HG03378 (cell line): ENCODE measurements at regions not wholly inside any gene's neighbourhood (a gene's known extent, or its start where the extent isn't known, plus 50 kb on each side); places are given as distances from the start of the nearest gene placed in this dataset.

Source experiments
- ATAC-seq: cut with Tn5 transposase; IDR thresholded peaks from one replicate; pipeline ENCODE4 v1.9.1; 2021; ENCODE audit warnings: mild to moderate bottlenecking, moderate library complexity; ENCODE audit not compliant: unreplicated experiment

DNA sequence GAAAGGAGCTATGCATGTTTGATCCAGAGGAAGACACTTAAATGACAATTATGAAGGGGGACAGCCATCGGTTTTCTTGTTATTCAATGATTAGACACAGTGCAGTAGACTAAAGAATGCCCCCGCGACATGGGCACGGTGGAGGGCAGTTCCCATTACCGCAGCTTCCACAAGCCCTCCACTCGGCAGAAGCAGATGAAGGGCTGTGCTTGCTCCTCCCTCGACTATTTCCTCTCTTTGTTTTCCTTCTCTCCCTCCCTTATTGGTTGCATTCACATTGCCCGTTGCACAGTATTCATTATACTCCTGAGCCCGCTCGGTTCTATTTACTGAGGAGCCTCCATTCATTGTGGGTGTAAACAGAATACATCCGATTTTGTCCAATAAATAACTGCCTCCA, 138.8 kb upstream of the RASSF8 start:
- ATAC-seq = no peak

DNA sequence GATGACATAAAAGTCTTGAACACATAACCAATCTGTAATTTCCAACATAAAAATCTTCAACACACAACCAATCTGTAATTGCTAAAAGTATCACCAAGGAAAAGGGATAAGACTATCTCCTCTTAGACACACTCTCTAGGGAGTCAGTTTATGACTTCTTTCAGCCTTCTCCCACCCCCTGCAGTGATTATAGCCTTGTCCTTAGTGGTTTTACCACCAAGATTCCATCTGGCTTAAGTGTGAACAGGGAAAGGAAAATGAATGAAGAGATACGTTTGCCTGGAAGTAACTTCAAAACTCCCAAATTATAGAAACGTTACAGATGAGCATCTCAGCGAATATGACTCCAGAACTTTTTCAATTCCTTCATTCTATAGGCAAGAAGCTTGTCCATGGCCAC, 136.2 kb upstream of the RASSF8 start:
- no peak for ATAC-seq

DNA sequence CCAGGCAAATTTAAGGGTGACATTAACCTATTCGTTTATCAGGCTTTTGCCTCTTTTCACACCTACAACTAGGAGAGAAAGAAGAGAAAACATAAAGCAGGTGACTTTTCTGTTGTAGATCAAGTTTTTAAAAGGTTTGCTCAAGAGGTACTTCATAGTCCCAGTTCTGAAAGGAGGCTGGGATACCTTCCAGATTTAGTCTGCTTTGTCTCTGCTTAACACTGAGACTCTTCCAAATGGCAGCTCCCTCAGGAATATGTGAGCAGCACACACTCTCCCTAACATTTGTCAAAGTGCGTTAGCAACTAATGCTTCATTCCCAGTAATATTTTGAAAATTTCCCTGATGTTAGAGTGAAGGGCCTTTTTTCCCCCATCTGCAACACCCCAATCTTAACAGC, 133.7 kb upstream of the RASSF8 start:
- ATAC-seq = no peak

DNA sequence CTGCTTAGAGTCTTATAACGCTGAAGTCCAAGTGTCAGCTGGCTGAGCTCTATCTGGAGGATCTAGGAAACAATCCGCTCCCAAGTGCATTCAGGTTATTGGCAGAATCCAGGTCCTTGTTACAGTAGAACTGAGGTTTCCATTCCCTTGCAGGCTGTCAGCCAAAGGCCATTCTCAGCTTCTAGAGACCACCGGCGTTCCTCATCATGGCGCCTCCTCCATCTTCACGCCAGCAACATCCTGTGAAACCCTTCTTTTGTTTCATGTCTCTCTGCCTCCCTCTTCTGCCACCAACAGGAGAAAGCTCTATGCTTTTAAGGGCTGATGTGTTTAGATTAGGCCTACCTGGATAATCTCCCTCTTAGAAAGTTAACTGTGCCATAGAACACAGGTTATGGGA, 133.0 kb upstream of the RASSF8 start:
- ATAC-seq = no peak

DNA sequence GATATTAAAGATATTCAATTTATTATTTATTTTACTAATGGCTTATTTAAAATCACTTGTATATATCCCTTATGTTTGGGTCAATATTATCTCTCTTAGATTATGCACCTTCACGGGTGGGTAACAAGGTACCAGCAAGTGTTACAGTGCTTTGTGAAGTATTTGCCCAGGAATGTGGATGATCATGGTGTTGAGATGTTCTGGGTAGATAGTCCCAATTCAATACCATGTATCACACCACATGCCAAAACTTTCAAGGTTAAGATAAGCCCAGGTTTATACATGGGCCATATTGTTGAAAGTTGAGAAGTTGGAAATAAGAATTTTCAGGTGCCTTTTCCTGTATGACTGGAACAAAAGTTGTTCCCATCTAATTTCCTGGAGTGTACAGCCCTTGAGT, 131.3 kb upstream of the RASSF8 start:
- no peak for ATAC-seq

DNA sequence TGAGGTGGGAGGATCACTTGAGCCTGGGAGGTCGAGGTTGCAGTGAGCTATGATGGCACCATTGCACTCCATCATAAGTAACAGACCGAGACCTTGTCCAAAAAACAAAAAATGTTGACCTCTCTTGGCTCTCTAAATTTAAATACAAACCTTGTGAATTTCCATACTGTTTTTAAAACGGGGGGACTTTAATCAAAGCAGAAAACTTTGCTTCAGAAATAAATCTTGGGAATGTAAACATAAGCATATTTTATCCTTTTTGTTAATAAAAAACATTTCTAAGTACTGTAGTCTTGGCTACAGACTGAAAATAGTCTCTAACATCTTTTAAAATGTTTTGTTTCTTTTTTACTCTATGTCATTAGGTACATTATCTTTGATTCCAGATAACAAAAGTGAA, 130.7 kb upstream of the RASSF8 start:
- no peak for ATAC-seq

DNA sequence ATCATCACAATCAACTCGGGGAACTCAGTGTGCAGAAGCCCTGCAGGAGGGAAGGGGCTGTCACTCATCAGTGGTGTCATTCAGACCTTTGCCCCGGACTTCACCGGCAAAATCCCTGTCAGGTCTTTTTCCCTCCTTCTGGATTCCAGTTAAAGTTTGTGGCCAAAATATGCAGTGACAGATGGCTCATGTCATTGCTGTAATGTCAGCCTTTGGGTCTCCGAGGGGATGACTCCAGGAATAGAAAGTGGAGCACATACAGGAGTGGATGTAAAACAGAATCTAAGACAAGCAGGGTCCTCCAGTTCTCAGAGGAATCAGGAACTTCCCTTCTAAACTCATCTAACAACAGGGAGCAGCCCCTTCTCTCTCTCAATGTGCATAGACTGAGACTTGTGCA, 130.3 kb upstream of the RASSF8 start:
- no peak for ATAC-seq

DNA sequence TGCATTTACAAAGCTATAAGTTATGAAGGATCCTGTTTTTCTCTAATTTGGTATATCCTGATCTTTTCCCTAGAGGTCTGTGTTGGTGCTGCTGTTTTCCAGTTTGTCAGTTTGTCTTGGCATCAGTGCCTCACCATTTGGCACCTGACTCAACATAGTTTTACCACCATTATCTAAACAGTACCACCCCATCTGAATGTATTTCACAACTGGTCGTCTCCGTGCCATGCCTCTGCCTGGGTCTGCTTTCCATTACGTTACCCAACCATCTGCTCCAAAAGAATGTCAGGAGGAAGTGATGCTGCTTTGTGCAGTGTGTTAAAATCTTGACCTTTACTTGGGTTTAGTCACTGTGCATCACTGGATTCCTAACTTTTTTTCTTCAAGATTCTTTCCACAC, 129.3 kb upstream of the RASSF8 start:
- no peak for ATAC-seq

DNA sequence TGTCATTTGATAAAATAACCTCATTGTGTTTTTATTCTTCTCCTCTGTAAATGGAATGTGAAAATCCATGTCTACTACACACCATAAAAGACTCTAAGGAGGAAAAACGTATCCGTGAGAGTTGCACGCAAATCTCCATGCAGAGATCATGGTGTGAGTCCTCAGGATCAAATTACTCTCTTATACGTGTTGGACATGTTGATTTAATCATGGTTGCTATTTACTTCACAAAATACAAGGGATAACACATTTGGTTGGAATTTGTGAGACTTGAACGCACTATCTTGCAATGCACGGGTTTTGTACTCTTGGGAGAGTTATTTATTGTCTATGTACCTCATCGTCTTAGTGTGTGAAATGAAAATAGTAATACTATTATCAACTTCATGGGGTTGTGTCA, 128.0 kb upstream of the RASSF8 start:
- ATAC-seq = no peak

DNA sequence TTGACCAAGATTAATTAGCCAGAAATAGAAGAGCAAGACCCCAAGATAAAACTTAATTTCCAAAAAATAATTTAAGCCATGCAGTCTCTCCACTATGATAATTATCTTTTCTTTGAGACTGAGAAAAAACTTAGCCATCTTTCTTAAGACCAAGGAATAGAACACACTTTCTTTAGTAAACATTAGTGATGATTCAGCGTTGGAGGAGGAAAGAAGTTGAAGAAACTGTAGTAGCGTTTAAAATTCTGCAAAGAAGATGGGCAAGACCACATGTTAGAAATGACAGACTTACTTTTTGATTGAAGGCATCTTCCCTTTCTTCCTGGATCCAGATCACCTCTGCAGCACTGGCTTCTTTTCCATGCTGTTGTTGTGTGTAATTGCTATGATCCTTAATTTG, 124.8 kb upstream of the RASSF8 start:
- no peak for ATAC-seq

DNA sequence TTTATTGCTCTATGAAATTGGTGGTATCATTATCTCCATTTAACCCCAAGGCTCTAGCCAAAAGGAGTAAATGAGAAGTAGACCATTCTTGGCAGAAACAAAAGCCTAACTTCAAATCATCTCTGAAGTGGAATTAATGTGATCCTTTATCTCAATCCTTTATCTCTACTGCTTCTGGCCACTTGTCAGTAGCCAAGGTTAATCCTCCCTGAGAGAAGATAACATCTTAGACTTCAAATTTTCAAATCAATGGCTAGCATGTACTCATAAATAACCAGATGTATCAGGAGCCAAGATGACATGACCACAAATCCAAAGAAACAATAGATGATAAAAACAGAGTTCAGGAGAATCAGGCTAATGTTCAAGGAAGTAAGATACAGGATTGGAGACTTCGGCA, 123.1 kb upstream of the RASSF8 start:
- no peak for ATAC-seq

DNA sequence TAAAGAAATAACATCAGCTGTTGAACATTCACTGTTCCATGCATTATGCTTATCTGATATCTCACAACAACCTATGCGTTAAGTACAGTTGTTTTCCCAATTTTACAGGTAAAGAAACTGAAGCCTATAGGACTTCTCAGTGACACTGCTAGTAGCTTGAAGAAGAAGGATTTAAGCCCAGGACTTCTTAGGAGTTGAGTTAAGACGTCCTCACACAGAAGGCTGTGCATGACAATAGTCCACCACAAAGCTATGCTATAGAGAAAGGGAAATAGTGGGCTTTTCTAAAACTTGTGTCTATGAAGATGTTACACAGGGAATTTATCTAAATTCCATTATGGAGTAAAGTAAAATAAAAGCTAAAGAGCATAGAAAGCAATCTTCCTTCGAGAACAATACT, 120.5 kb upstream of the RASSF8 start:
- ATAC-seq = no peak

DNA sequence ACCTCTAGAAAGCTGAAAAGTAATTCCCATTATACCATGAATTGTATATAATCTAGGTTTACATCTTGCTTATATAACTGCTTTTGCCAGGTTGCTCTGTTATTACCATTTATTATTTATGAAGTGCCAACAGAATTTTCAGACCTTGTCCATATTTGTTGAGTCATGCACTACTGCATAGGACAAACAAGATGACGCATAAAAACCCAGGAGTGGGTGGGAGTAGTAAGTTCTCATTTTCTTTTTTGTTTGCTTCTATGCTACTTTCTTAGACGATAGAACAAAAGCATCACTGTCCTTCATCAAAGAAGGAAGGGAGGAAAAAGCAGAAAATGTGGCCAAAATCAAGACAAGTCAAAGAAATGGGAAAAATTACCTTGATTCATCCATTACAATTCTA, 119.0 kb upstream of the RASSF8 start:
- ATAC-seq = no peak

DNA sequence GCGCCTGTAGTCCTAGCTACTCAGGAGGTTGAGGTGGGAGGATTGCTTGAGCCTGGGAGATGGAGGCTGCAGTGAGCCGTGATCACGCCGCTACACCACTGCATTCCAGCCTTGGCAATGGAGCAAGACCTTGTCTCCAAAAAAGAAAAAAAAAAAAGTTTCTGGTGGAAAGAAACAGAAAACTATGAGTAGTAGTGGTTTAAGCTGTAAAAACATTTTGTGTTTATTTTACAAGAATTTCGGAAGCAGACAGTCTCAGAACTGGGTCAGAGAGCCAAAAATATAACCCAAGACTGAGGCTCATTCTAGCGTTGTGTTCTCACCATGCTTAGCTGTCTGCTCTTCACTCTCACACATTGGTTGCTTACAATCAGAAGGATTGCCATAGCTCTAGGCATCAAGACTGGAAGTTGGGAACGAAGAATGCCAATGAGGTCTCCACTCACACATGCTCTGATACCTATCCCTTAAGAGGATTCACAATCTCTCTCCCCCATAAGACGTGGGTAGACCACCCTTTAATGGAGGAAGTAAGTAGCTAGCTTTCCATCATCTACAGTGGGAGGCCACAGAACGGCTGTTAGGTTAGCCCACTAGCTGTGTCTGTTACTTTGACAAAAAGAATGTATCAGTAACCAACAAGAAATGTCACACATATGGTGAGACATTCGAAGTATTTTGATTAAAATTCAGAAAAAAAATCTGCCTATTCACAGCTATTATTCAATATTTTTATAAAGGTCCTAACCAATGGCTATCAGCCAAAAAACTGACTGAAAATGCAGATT, 117.6 kb upstream of the RASSF8 start:
- ATAC-seq = no peak

DNA sequence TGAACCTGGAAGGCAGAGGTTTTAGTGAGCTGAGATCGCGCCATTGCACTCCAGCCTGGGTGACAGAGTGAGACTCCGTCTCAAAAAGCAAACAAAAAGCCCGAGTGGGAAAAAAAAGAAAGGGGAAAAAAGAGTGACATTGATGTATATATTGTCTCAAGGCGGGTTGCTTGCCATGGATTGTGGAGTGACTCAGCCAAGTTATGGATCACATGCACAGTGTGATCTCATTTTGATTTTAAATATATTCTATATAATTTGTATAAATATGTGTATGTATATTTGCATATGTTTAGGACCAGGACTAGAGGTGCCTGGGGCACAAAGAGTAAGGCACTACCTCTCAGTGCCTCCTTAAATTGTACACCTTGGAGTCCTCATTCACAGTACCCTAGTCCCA, 116.2 kb upstream of the RASSF8 start:
- ATAC-seq = no peak

DNA sequence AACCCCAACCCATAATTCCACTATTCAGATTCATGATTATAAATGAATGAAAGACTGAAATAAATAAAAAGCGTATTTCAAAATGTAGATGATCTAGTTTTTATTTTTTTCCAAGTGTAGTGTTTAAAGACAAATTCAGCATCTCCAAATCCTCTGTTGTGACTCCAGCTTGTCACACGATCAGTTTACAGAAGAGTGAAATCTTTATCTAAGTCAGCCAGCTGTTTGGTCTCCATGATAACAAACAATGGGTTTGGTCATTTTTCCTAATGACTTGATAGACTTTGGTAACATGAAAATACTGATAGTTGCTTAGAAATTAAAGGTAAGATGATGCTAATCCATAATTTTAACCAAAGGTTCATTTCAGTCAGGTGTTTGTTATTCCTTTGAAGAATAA, 114.5 kb upstream of the RASSF8 start:
- no peak for ATAC-seq

DNA sequence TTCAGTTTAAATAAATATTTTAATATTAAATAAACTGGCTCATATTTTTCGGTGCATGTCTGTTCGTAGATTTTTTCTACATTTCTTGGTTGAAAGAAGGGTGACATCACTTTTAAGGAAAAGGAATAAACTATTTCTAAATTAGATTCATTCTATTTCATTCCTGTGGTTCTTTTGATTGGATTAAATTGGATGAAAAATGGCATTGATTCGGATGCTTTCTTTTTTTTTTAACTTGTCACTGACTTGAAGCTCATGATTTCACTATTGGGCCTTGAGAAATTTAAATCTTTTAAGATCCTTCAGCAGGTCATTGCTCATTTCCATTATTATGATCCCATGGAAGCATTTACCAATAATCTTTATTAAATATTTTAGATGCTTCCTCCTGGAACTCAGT, 113.1 kb upstream of the RASSF8 start:
- no peak for ATAC-seq

DNA sequence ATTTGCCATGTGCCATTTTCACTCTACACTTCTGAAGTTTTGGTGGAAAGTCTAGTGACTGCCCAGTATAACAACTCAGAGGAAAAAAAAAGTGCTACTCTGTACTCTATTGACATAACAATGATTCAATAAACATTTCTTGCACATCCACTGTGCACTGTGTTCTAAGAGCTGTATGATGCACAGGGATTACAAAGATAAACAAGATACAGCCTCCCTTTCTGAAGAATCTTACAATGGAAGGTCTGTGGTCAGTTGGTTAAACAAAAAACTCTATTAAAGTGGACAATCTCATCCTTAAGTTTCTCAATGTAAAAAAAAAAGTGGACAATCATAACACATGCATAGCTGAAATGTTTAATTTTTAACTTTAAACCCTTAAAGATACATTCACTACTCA, 105.7 kb upstream of the RASSF8 start:
- ATAC-seq = no peak

DNA sequence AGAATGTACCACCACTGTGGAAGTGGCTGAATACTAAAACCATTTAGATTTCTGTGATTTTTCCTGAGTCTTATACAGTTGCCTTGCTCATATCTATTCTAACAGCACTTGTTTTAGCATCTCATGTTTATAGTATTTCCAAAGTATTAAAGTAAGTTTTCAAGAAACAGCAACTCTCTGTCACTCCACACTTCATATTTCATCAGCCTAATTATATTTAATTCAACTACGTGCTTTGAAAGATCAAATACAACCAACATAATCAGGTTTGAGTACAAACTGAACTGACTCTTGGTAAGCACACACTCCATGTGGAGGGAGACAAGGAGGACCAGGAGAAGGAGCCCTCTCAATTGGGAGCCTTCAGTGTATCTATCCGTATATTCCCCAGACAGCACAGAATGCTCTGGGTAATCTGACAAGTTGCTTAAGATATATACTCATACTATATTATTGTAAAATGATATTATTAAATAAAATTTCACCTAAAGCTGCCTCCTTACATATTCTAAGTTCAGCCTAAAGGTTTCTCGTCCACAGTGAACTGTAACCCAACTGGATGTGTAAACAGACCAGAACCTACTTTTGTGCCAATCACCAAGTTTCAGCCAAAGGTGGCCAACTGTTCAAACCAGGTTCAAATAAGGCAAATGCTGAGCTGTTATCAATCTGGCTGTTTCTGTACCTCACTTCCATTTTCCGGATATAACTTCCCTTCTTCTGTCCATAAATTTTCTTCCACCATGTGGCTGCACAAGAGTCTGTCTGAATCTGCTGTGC, 105.0 kb upstream of the RASSF8 start:
- no peak for ATAC-seq

DNA sequence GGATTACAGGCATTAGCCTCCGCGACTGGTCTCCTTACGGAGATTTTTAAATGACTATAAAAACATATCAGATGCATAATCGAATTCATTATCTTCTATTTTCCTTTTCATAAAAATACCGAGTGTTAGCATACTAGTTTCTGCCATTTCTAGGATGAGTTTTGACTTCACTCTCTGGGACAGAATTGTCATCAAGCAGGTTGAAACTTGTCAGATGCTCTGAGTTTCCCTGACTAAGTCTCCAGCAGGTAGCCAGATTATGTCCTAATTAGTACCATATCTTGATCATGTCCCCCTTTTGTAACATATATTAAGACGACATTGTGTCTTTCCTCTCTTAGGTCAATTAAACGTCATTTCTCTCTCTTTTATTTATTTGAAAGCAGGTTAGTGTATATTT, 103.5 kb upstream of the RASSF8 start:
- no peak for ATAC-seq

DNA sequence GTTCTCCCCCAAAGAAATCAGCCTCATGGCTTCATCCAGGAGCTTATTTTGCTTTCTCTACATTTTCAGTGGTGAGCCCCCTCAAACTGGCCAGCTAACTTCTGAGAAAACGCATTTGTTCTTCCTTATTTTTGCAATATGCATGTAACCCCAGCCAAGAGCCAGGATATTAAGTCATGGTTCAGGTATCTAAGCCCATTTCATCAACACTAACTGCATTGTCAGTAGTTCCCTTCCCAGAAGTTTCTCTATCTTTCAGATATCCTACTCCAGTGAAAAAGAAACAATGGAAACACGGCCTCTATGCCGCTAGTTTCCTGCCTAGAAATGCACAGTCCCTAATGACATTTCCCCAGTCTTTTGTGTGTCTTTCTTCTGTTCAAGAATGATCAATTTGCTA, 102.8 kb upstream of the RASSF8 start:
- ATAC-seq = no peak

DNA sequence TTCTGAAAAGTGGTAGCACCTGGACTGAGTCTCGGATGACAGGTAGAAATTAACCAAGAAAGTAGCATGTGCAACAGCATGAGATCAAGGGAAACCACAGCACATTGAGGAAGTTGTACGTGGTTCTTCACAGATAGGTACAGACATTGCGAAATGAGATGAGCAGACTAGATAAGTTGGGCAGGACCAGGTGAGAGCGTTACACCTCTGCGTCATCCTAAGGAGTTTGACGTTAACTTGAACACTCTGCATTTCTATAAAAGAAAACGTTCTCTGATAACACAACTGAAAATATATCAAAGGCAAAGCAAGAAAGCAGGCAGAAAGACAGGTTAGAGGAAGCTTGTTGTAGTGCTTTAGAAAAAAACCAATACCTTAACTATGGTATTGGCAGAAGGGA, 98.5 kb upstream of the RASSF8 start:
- no peak for ATAC-seq

DNA sequence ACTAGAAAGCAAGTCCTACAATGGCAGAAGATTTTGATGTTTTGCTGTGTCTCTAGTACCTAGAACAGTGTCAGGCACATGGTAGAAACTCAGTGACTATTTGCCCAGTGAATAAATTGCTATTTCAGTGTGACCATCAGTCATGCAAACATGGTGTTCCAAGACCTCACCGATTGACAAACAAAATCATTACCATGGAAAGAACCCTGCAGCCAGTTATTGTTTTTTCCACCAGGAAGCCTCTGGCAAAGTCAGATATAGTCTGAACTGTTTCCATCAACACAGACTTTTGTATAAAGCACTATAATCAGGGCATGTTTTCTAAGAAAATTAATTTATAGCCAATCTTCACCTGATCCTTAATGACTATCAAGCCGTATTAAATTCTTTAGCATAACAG, 97.3 kb upstream of the RASSF8 start:
- no peak for ATAC-seq
